ENCODE measurements at regions not wholly inside any gene's neighbourhood (a gene's known extent, or its start where the extent isn't known, plus 50 kb on each side); places are given as distances from the start of the nearest gene placed in this dataset.

DNA sequence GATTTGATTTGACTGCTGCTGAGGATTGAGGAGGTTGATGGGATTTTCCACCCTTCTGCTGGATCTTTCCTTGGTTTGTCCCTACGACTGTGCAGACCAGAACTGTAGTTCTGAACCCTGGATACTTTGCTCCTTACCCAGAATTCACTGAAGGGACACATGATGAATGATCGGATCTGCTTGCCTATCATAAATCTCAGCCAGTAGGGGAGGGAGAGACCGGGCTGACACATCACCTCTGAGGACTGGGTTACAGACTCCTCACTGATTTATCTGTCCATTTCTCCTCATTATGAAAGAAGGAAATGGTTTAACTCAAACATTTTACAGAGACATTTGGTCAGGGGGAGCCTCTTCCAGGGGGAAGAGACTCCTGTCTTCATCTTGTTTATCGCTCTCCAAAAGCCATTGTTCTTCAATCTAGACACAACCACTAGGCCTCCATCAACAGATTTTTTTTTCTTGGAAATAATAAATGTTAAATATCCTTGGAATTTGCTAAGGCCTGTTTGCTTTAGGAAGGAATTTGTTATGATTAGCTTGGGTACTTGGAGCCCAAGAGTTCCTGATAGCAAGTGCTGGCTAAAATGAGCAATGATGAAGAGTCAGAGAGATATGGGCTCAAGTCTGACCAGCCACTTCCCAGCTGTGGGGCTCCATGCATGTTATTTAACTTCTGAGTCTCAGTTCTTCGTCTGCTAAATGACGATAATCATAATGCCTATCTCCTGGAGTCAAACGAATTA is 925.5 kb downstream of the SLC4A3 start:
- Histone ChIP-seq H4K20me1 (ENCODE audit: insufficient read depth, low read length) (no peaks in the 10 kb centered on the region), H3K4me3 (ENCODE audit: low read depth, low read length, poor library complexity, severe bottlenecking) (no peak overlapping the region), H3K9ac (ENCODE audit: low read length) (no peak overlapping the region), H3K27ac (ENCODE audit: low read depth, low read length, poor library complexity, severe bottlenecking) (no peak overlapping the region), H3K9me2 (ENCODE audit: low read depth, low read length) (no peaks in the 10 kb centered on the region), H3K79me2 (ENCODE audit: insufficient read depth, low read length) (no peaks in the 10 kb centered on the region), H3F3A (ENCODE audit: insufficient read depth, low read length) (no peaks in the 10 kb centered on the region), H3K9me3 (ENCODE audit: low read length) (no peaks in the 10 kb centered on the region), H3K27me3 (ENCODE audit: insufficient read depth, low read length) (no peaks in the 10 kb centered on the region), H2AFZ (ENCODE audit: low read length) (no peak overlapping the region), H3K36me3 (ENCODE audit: insufficient read depth, low read length) (no peaks in the 10 kb centered on the region), H3K4me1 (ENCODE audit: insufficient read depth, low read length, severe bottlenecking) (no peaks in the 10 kb centered on the region), H3K4me2 (ENCODE audit: low read length) (no peak overlapping the region)
- TF ChIP-seq CTCF (IDR thresholded peaks at IDR 0.05; ENCODE audit: low read length), result no peak
- TF ChIP-seq EZH2 (IDR thresholded peaks at IDR 0.05; ENCODE audit: borderline replicate concordance, low read length), result no peak

- no peaks in the 10 kb centered on the region for H3K9me2 ChIP-seq (ENCODE audit: low read depth, low read length)
- H3K9ac ChIP-seq (ENCODE audit: low read length), result no peak overlapping the region
- no peak overlapping the region for H2AFZ ChIP-seq (ENCODE audit: low read length)
- no peak overlapping the region for H3K27ac ChIP-seq (ENCODE audit: low read depth, low read length, poor library complexity, severe bottlenecking)
- no peaks in the 10 kb centered on the region for H3K79me2 ChIP-seq (ENCODE audit: insufficient read depth, low read length)
- no peak for TF ChIP-seq CTCF (IDR thresholded peaks at IDR 0.05; ENCODE audit: low read length)
- no peak for TF ChIP-seq EZH2 (IDR thresholded peaks at IDR 0.05; ENCODE audit: borderline replicate concordance, low read length)
- H3F3A ChIP-seq (ENCODE audit: insufficient read depth, low read length), result no peaks in the 10 kb centered on the region
- no peaks in the 10 kb centered on the region for H4K20me1 ChIP-seq (ENCODE audit: insufficient read depth, low read length)
- H3K4me3 ChIP-seq (ENCODE audit: low read depth, low read length, poor library complexity, severe bottlenecking), result no peak overlapping the region
- no peaks in the 10 kb centered on the region for H3K9me3 ChIP-seq (ENCODE audit: low read length)
- H3K27me3 ChIP-seq (ENCODE audit: insufficient read depth, low read length), result no peaks in the 10 kb centered on the region
- H3K4me2 ChIP-seq (ENCODE audit: low read length), result no peak overlapping the region
- H3K36me3 ChIP-seq (ENCODE audit: insufficient read depth, low read length), result no peaks in the 10 kb centered on the region
- H3K4me1 ChIP-seq (ENCODE audit: insufficient read depth, low read length, severe bottlenecking), result no peaks in the 10 kb centered on the region
Measured at GRCh38 chr2:220555961-220556630, 928.7 kb downstream of the SLC4A3 start.

DNA sequence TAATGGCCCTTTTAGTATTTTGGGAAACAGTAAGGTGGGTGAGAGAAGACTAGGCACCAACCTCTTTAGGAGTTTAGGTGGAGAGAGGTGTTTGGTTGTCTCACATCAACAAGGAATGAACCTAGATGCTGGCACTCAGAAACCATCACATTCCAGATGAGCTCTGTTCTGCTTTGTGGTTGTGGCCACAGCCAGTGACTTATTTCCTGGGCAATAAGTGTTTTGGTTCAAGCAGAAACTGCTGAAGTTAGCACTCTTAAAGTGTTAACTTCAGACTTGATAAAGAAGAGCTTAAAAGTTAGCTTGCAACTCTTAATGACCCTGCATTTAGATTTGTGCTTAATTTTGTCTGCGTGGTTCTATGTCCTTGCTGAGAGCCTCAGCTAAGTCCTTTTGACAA is 929.2 kb downstream of the SLC4A3 start:
- Histone ChIP-seq H3K27me3 (ENCODE audit: insufficient read depth, low read length) (no peaks in the 10 kb centered on the region), H3K36me3 (ENCODE audit: insufficient read depth, low read length) (no peaks in the 10 kb centered on the region), H3K27ac (ENCODE audit: low read depth, low read length, poor library complexity, severe bottlenecking) (no peak overlapping the region), H3F3A (ENCODE audit: insufficient read depth, low read length) (no peaks in the 10 kb centered on the region), H4K20me1 (ENCODE audit: insufficient read depth, low read length) (no peaks in the 10 kb centered on the region), H3K9me3 (ENCODE audit: low read length) (no peaks in the 10 kb centered on the region), H3K4me2 (ENCODE audit: low read length) (no peak overlapping the region), H3K9ac (ENCODE audit: low read length) (no peak overlapping the region), H3K9me2 (ENCODE audit: low read depth, low read length) (no peaks in the 10 kb centered on the region), H3K4me3 (ENCODE audit: low read depth, low read length, poor library complexity, severe bottlenecking) (no peak overlapping the region), H3K79me2 (ENCODE audit: insufficient read depth, low read length) (no peaks in the 10 kb centered on the region), H2AFZ (ENCODE audit: low read length) (no peak overlapping the region), H3K4me1 (ENCODE audit: insufficient read depth, low read length, severe bottlenecking) (no peaks in the 10 kb centered on the region)
- TF ChIP-seq CTCF (IDR thresholded peaks at IDR 0.05; ENCODE audit: low read length), result no peak
- no peak for TF ChIP-seq EZH2 (IDR thresholded peaks at IDR 0.05; ENCODE audit: borderline replicate concordance, low read length)

All from OCI-LY1 (cell line).